PC-9 (cell line): ENCODE measurements at regions not wholly inside any gene's neighbourhood (a gene's known extent, or its start where the extent isn't known, plus 50 kb on each side); places are given as distances from the start of the nearest gene placed in this dataset.

Source experiments
- EZH2 ChIP-seq: fragments of 200-600 bp; sonication (generic); IDR thresholded peaks from 2 replicates; pipeline ENCODE4 v1.8.0; 2017; ENCODE audit warnings: antibody characterized with exemption, low read depth
- TF ChIP-seq, protein P1 (sequence below): fragments of 200-600 bp; sonication (generic); conservative IDR thresholded peaks from 2 replicates; pipeline ENCODE4 v1.6.1; 2017; ENCODE audit warnings: mixed run types, antibody characterized with exemption, mild to moderate bottlenecking, moderate library complexity

DNA sequence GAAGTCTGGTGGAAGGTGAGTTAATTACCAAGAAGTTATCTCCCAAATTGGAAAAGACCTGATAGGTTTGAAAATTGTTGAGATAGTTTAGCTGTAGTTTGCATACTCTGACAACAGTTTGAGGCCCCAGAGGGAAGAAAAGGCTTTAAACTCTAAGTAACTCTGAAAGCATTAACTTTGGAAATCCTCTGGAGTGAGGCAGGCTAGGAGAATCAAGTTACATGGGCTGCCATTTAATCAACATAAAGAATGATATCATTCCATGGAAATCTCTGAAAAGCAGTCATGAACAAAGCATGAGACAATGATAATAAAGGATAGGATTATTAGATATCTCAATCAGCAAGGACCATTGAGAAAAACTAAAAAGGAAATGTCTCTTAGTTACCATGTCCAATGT is 647.1 kb downstream of the ANKRD50 start:
- TF ChIP-seq, protein P1, sequence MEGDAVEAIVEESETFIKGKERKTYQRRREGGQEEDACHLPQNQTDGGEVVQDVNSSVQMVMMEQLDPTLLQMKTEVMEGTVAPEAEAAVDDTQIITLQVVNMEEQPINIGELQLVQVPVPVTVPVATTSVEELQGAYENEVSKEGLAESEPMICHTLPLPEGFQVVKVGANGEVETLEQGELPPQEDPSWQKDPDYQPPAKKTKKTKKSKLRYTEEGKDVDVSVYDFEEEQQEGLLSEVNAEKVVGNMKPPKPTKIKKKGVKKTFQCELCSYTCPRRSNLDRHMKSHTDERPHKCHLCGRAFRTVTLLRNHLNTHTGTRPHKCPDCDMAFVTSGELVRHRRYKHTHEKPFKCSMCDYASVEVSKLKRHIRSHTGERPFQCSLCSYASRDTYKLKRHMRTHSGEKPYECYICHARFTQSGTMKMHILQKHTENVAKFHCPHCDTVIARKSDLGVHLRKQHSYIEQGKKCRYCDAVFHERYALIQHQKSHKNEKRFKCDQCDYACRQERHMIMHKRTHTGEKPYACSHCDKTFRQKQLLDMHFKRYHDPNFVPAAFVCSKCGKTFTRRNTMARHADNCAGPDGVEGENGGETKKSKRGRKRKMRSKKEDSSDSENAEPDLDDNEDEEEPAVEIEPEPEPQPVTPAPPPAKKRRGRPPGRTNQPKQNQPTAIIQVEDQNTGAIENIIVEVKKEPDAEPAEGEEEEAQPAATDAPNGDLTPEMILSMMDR, result no peak
- TF ChIP-seq EZH2, result no peak
